Activated CD4-positive, alpha-beta T cell treated with anti-CD3 and anti-CD28 coated beads for 48 hours (primary cell): ENCODE measurements at regions not wholly inside any gene's neighbourhood (a gene's known extent, or its start where the extent isn't known, plus 50 kb on each side); places are given as distances from the start of the nearest gene placed in this dataset.

Source experiments
- DNase-seq: peaks from one replicate; pipeline ENCODE4 v3.0.0-alpha.2; 2020

DNA sequence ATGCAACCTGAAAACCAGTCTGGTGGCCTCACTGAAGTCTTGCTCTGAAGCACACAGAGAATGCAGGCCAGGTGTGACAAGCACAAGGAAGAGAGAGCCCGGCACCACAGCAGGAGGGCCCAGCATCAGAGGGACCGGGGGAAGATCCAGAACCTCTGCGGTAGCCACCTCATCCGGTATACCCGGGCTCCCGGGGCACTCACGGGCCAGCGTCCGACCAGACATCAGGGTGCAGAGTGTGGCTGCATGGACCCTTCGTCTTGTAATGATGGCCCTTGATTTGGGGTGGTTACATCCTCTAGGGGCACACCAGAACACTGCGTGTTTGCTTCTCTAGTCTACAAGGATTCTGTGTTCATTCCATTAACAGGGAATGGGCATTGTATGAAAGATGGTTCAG is 406.0 kb downstream of the GADD45G start:
- DNase-seq: no peak

DNA sequence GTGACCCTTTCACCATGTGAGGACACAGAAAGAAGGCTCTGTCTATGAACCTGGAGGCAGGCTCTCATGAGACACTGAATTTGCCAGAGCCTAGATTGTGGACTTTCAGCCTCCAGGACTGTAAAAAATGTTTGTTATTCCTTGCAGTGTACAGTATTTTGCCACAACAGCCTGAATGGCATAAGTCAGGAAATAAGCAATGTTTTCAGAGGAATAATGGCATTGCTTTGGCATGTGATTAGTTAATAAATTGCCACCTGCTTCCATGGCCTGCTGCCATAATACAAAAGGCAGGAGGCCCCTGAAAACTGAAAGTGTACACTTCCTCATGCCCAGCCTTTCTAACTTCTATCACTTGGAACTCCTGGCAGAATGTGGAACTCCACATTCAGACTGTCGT is 408.1 kb downstream of the GADD45G start:
- DNase-seq: no peak

DNA sequence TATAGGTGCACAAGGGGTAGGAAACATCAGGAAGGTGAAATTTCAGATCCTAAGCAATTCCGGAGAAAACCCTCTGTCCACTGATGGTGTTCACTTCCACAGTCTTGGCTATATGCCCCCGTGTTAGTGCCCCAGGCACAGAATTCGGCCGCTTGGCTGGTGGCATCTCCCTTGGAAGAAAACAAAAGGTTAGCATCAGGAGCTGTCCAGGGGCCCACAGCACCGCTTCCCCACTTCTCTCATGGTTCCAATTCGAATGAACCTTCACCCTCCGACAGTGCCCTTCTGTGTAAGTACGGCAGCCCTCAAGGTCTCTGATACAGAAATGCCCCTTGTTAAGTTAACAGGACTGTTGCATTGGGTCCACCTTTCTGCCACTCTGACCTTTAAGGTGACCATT is 409.0 kb downstream of the GADD45G start:
- DNase-seq: no peak

DNA sequence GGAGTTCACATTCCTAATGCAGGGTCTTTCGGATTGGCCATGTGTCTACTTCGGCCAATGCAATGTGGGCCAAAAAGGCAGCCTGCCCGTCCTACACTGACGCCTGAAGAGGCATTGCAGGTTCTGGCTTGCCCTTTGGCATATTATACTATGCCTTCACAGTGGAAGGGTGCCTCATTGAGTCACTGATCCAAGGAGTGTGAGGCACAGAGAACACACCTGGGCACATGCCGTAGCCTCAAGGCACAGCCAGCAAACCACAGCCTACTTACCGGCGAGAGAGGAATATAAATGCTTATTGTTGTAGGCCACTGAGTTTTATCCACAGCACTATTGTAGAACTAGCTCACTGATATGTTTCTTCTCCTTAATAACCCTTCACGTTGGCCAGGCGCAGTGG is 409.6 kb downstream of the GADD45G start:
- no peak for DNase-seq

DNA sequence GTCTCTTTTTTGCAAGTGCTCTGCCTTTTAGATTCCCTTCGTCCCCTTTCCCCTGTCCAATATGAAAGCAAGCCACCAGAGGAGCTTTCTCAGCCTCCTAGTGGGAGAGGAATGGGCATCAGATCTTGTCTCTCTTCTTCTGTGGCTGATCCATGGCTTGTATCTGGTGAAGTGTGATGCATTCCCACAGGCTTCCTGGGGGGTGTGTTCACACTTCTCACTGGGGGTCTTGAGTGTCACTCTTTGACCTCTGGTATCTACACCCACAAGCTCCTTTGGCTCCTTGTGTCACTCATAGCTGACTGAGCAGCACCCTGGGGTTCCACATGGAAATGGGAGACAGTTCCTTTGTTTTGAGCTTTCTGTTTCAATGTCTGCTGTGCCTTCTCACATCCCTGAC is 411.5 kb downstream of the GADD45G start:
- no peak for DNase-seq

DNA sequence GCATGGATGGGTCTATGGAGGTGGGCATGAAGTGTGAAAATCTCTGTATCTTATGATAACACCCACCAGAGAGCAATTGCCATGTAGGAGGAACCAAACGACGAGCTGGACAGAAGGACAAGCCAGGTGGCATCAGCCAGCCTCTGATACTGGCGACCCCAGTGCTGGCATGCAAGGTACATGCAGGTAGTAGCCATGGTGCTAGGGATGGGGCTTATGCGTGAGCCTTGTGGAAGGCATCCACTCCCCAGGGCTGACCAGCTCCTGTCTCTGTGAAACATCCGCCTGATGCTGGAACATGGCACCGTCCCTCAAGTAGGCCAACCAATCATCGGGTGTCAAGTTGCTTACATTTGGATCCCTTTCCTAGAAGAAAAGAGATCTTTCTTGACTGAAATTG is 412.9 kb downstream of the GADD45G start:
- no peak for DNase-seq

DNA sequence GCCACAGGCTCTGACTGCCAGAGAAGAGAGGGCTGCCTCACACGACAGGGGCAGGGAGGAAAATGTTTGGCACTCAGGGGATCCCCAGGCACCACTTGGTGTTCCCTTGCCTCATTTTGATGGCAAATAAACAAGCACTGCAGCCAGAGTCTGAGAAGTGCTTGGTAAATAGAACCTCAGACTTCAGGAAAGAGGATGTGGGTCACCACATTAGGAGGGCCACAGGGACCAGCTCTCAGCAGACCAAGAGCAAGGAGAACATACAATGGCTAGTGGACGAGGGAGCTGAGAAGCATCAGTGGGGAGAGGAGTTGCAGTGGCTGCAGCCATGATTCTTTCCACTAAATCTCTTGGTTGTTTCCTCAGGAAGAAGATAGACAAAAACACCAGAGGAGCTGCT is 413.9 kb downstream of the GADD45G start:
- no peak for DNase-seq

DNA sequence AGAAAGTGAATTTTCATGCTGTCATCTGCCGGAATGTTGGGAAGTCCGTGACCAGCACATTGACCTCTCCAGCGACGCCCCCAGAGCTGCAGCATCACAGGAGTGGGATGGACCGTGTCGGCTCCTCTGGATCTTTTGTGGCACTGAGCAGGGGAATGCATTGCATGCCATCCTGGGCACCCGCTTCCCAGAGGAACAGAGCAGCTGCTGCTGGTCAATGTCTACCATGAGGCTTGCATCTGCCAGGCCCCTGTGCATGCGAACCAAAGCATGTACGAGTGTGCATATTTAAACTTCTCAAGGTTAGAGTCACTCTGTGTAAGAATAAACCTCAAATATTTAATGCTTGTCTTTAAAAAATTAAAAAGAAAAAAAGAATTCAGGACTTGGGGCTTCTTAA is 414.8 kb downstream of the GADD45G start:
- DNase-seq: no peak

DNA sequence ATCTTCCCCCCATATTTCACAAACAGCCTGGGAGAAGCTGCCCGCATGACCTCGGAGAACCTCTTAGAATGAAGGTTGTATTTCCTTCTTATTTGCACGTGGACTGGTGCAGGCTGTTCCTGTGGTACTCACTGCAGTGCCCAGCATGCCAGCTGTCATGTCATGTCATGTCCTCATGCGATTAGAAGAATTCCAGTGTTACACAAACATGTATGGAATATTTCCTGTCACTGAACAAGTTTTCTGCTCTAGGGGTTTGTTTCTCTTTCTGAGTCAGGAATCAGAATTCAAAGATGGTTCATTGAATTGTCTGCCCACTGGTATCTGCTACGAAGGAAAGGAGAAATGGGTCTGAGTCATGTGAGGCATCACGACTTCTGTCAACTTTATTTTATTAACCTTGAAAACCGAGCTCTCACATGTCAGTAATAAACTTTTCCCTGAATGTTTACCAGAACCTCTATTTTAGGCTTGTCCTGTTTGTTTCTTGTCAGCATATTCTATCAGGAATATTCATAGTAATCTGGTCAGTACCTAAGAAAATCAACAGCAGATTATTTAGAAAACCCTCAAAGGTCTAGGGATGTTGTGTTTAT is 415.6 kb downstream of the GADD45G start:
- DNase-seq: no peak

DNA sequence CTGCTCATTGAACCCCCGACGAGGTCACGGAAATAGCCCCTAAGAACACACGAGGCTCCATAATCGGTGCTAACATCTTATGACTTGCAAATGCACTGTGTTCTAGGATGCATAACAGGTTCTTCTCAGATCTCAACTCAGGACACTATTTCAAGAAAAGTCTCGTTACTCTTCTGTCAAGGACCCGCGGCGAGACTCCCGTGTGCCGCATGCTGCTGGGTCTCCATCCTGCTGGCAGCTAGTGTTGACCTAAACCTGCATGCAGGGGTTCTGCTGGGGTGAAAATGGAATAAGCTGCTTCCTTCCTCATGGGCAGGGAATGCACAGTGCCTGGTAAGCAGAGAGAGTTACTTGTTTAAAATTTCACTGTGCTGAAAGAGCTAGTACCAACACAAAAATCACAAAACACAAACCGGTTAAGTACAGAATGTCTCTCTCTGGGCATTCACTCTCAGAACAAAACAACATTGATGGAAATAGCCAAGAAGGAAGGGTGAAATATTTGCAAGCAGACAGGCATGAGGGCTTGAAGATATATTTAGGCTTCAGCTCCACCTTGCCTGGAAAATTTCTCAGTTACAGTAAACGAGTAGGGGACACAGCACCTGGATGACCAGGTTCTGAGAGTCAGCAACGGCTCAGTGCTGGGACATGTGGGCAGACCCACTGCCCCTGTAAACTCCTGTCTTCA is 416.5 kb downstream of the GADD45G start:
- no peak for DNase-seq

DNA sequence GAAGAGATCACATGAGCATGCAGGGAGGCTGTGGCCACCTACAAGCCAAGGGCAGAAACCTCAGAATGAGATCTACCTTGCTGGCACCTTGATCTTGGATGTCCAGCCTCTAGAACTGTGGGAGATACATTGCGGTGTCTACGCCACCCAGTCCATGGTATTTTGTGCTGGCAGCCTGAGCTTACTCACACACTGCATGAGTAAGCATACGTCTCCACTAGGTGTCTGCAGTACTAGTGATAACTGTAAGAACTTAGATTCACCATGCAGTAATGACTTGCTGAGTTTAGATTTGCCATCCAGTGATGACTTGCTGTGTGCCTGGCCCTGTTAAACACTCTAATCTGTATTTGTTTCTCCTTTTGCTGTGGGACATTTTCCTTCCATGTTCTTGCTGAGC is 417.7 kb downstream of the GADD45G start:
- DNase-seq: no peak

DNA sequence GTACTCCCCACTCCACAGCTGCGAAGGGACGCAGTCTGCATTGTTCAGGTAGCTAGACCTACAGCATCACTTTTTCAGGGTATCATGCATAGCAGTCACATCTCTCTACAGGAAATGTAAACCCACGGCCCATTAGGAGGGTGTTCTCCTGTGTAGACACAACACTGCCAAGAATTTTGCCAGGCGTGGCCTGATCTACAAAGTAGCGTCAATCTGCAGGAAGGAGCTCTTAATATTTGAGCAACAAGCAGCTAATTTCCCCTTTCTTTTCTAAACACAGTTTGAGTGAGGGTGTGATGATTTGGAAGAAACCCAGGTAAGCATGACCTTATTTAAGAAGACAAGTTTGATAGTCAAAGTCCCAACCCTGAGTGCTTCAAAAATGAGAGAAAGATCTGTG is 419.0 kb downstream of the GADD45G start:
- DNase-seq: no peak

DNA sequence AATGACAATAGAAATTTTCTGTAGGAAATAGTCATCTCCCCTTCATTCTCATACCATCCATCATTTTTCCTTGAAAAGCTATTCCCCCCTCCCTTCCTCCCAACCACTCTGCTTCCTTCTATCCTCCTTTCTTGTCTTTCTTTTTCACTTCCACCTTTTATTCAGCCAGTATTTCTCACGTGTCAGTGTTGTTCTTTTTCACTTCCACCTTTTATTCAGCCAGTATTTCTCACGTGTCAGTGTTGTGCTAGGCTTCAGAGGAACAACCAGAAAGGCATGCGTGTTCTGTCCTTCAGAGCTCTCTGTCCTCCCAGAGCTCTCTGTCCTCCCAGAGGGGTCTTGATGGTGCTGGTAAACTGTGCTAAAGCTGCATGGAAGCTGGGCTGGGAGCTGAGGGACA is 419.6 kb downstream of the GADD45G start:
- no peak for DNase-seq

DNA sequence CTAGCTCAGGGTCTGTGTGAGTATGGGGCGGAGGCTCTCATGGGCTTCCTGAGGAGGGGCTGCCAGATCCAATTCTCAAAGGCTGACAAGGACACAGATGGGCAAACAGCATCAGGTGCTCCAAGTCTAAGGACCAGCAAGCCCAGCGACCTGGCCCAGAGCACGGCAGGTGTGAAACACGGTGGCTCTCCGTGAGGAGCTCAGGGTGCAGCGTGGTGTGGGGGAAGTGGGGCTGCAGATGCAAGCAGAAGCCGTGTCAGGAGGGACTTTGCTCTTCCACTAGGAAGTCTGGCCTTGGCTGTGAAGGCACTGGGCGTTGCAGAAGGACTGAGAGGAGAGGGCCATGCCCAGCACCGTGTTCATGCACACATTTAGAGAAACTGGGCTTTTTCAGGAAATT is 420.0 kb downstream of the GADD45G start:
- no peak for DNase-seq

DNA sequence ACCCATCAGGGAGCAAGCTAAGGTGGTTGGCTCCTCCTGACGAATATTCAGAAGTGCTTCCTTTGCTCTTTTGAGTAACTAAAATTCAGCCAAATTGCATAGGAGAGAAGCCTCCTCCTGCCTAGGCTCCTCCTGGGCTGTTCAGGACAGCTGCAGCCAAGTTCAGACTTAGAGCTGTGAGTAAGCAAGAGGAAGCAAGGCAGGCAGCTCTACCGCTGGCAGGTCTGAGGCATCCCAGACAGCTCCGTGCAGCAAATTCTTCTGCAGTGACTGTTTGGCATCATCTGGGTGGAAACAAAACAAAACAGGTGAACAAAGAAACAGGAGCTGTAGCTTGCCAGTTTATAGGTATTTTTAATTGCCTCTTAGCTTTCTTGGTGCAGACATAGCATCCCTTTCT is 421.0 kb downstream of the GADD45G start:
- DNase-seq: no peak

DNA sequence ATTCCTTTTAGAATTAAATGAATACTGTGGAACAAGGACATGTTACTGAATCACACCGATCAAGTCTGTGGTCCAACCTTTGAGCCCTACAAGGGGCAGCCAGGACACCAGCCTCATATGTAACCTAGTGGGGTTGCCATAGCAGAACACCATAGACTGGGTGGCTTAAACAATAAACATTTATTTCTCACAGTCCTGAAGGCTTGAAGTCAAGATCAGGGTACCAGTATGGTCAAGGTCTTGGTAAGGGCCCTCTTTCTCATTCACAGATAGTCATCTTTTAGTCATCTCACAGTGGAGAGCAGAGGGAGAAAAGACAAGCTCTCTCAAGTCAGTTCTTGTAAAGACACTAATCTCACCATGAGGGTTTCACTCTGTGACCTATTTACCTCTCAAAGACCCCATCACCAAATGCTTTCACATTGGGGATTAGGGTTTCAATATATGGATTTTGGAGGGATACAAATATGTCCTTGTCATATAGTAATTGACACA is 422.5 kb downstream of the GADD45G start:
- DNase-seq: no peak

DNA sequence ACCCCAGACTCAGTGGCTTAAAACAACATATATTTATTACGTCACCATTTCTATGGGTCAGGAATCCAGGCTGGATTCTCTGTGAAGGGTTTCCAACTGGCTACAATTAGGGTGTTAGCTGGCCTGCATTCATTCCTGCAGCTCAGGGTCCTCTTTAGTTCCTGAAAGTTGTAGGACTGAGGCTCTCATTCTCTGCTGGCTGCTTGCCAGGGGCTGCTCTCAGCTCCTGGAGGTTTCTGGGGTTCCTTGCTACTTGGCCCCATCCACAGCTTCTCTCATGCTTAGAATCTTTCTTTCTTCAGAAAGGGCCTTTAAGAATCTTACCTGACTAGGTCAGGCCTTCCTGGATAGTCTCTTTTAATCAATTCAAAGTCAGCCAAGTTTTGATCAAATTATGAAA is 424.6 kb downstream of the GADD45G start:
- no peak for DNase-seq

DNA sequence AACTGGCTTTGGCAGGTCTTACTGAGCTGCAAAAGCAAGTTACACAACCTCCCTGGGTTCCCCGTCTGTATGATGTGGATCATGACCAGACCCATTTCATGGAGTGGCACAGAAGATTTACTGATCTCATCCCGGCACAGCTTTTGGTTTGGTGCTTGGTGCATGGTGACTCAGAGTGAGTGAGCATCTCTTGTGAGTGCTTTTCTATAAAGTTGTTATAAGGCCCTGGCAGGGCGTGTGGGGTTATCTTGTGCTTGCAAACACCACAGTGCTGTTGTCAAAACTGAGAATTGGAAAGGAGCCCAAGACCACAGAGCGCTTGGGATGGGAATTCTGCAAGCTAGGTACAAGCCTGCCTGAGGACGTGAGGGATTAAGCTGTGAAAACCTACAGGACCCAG is 425.2 kb downstream of the GADD45G start:
- DNase-seq: no peak

DNA sequence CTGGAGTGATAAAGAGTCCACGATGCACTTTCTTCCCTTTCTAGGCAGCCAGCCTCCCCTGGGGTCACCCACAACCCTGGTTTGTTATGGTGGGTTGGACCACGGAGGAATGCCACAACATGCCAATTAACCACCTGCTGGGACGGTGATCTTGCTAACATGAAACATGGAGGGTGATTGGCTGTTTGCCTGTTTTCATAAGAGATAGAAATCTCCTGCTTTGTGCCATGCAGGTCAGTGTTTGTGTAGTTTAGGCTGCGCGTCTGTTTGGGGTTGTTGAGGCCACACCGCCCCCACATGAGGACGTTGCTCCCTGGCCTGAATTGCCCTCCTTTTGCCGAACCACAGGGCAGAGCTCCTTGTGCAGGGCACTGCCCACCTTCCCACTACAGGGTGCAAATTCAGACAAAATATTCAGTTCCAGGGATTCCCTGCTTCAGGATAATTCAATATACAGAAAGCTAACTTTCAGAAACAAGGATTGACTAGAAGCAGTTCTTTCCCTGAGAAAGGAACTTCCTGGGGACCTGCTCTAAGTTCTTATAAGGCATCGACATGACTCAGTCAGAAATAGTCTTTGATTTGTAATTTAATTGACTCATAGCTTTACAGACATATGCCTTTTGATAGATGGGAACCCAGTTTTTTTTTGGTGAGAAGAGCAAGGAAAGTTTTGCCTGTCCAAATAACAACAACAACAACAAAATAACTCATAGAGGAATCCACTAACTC is 427.6 kb downstream of the GADD45G start:
- DNase-seq: no peak

DNA sequence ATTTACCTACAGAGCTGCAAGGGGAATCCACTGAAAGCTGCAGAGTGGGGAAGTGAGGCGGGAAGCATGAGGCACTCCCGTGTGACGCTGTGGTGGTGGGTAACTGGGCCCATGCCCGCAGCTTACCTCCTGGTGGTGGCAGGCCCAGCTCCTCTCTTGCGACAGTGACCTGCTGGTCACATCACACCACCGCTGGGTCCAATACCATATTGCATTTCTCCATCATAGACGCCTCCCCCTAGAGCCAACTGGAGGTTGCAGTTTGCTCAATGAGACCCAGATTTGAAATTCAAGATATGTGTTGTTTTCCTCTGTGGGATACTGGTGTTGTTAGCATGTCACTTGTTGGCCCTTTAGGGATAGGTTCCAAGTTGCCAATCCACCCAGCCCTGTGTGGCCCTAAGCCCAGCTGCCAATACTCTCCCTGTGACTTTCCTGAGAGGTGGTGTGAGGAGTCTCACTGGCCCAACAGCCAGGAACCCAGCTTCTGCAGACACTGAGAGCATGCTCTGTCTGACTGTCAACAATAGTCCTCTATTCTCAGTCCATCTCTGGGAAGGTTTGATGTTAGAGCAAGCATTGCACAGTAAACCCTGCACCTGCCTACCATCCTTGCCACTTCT is 428.3 kb downstream of the GADD45G start:
- DNase-seq: no peak

DNA sequence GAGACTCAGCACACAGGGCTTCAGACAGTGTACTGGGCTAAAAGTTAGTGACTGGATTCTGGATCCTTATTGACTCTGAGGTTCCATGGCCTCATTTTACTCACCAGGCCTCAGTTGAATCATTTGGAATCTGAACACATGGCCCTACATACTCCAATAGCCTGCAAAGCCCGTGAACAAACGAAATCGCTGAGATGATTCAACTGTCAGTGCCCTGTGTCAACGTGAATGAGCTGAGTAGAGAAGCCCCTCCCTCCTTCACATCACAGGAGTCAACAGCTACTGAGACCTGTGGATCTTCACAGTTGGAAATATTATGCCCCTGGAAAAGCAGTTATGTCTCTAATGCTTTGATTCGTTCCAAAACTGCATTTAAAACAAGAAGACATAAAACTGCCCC is 429.3 kb downstream of the GADD45G start:
- no peak for DNase-seq

DNA sequence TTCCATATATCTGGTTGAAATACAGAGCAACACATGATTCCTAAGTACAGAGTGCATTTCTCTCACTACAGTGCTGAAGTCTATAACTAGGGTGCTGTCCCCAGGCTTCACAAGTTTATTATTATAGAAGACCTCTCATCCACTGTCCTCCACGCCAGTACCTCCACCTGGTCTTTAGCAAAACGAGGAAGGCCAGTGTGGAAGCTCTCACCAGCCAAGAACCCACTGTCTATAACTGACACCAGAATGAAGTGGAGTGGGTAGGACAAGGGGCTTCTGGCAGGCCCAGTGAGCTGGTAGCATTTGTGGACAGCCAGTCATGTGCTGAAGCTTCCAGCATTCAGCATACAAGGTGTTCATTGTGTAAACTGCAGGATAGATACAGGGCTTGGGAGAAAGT is 430.7 kb downstream of the GADD45G start:
- DNase-seq: no peak

DNA sequence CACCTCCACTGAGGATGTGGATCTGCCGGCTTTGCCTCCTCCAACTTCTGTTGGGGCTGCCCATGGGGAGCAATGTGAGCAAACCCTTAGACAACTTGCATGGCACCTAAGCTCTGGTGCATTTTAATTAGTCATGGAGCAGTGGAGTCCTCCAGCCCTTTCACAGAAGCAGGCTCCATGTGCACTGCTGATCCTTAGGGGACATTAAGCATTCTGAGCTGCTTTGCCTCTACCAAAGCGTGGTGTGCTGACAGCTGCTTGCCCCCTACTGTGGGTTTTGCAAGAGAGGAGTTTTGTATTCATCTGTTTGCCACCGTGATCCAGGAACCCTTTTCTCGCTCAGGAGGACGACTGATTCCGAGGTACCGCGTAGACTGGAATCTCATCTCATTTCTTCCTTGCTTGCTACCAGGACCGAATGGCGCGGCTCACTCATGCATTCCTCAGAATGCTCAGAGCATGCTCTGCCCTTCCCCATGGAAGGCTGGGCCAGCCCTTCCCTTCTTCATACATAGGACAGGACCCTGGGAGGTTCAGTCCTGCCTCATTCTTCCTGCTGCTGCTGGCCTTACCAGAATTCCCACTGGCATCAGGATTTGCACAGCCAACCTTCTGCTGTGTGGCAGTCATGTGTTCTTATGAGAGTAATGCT is 432.5 kb downstream of the GADD45G start:
- DNase-seq: no peak
